ENCODE measurements at regions not wholly inside any gene's neighbourhood (a gene's known extent, or its start where the extent isn't known, plus 50 kb on each side); places are given as distances from the start of the nearest gene placed in this dataset.

- Histone ChIP-seq H2AFZ (ENCODE audit: low read length) (no peak overlapping the region), H3K4me3 (replicated peaks in 1 of 3; ENCODE audit: insufficient read depth in 1 of 3, low read depth in 2 of 3, low read length in 3 of 3) (no peak overlapping the region), H3K27me3 (ENCODE audit: control insufficient read depth in 1 of 2, insufficient read depth in 2 of 2, low read length in 2 of 2) (no peaks in the 10 kb centered on the region), H3K4me1 (ENCODE audit: insufficient read depth, low read length) (no peaks in the 10 kb centered on the region), H3K79me2 (ENCODE audit: insufficient read depth, low read length) (no peaks in the 10 kb centered on the region), H3K4me2 (ENCODE audit: low read depth, low read length) (no peak overlapping the region), H3K27ac (ENCODE audit: extremely low read length, insufficient read depth, low read length) (no peak overlapping the region), H3K9me3 (ENCODE audit: low read length) (peaks cover 81% of the 10 kb centered on the region), H3K9ac (ENCODE audit: insufficient read depth, low read depth, low read length) (no peak overlapping the region), H4K20me1 (ENCODE audit: insufficient read depth, low read length) (no peaks in the 10 kb centered on the region), H3K36me3 (replicated peaks in 1 of 2; ENCODE audit: control insufficient read depth in 1 of 2, insufficient read depth in 2 of 2, low read length in 2 of 2) (no peaks in the 10 kb centered on the region)
- no TSS peak for BruUV-seq (replicated peaks)
- FAIRE-seq: no peak
- no peak for ATAC-seq
- ChIA-PET CTCF (ENCODE audit: low intra/inter-chr PET ratio, low total read pairs) (no interaction called here), POLR2A (no interaction called here)
- no peak for DNase-seq (ENCODE audit: low spot score)
- TF ChIP-seq CAMTA2 (CRISPR knock-in tag; IDR thresholded peaks at IDR 0.05; ENCODE audit: borderline replicate concordance) (no peak), ZFYVE20 (CRISPR knock-in tag; IDR thresholded peaks at IDR 0.05; ENCODE audit: borderline replicate concordance, low read depth) (no peak), SUZ12 (IDR thresholded peaks at IDR 0.05; ENCODE audit: low read depth, low read length) (no peak), ZSCAN21 (CRISPR knock-in tag; IDR thresholded peaks at IDR 0.05; ENCODE audit: borderline replicate concordance) (no peak), ZNF552 (CRISPR knock-in tag; IDR thresholded peaks at IDR 0.05; ENCODE audit: borderline replicate concordance) (no peak), TOPORS (CRISPR knock-in tag; IDR thresholded peaks at IDR 0.05) (no peak), ZFP90 (CRISPR knock-in tag; IDR thresholded peaks at IDR 0.05; ENCODE audit: borderline replicate concordance) (no peak), IRX3 (CRISPR knock-in tag; IDR thresholded peaks at IDR 0.05; ENCODE audit: borderline replicate concordance, low read depth) (no peak), TSC22D2 (CRISPR knock-in tag; IDR thresholded peaks at IDR 0.05; ENCODE audit: borderline replicate concordance) (no peak), PRPF4 (IDR thresholded peaks at IDR 0.05; ENCODE audit: low read depth, low read length, poor library complexity, severe bottlenecking) (no peak), ARID2 (CRISPR knock-in tag; IDR thresholded peaks at IDR 0.05; ENCODE audit: borderline replicate concordance) (no peak), SOX6 (IDR thresholded peaks at IDR 0.05) (no peak), SOX6 (CRISPR knock-in tag; IDR thresholded peaks at IDR 0.05) (no peak)
- intact Hi-C loops (cut with micrococcal nuclease; ENCODE audit: unreplicated experiment) (no loop called here), in situ Hi-C loops (cut with HindIII; ENCODE audit: extremely low pct_ligation_motif_present, low pct_unique_long_range_greater_than_20kb) (no loop called here)
- 0% methylated on average over 1 of the region's 1 CpG for WGBS (ENCODE audit: low lambda C conversion rate)
Measured at GRCh38 chr17:53607475-53607874, 215.3 kb upstream of the KIF2B start.

All from HepG2 (cell line).